Inflammatory macrophage (primary cell): ENCODE measurements at regions not wholly inside any gene's neighbourhood (a gene's known extent, or its start where the extent isn't known, plus 50 kb on each side); places are given as distances from the start of the nearest gene placed in this dataset.

ENCODE experiments used
- DNase-seq, 2 donors: peaks; one replicate each; pipeline ENCODE4 v3.0.0-alpha.2; 2020 to 2022

DNA sequence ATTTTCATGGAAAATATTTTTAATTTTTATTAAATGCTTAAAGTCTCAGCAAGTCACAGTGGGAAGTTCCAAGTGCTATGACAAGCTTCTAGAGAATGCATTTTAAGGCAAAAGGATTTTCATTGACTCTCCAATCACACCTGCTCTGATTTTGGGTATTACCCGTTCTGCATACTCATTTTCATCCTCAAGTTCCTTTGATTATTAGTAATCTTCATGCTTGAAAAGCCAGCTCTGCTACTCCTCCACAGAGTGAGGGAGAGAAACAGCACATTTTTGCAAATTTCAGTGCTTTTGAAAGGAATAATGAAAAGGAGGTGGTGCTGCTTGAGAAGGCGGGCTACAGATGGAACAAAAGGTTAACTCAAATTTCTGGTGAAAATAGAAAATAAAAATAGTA is 450.7 kb downstream of the NSUN3 start:
- DNase-seq, result no peak

DNA sequence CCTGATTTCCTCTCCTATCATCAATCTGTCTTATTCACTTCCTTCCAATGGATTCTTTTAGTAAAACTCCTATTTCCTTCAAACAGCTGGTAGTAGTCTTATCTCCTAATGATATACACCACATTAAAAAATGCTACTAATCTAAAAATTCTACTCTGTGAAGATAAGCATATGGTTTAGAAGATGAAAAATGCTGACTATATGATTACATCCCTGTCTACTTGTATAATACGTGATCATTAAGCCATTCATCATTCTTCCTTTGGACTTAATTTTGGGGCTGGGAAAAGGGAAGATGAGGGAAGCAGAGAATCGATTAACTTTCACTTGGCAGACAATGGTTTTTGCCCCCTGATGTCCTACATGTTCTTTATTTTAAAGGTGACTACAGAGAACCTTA is 453.1 kb downstream of the NSUN3 start:
- DNase-seq, result no peak

- DNase-seq, result no peak
These were observed 457.5 kb downstream of the NSUN3 start for GRCh38 chr3:94520364-94520763.

- DNase-seq, result no peak
These were observed 459.6 kb downstream of the NSUN3 start for GRCh38 chr3:94522488-94522887.

GRCh38 chr3:94524102-94524919 is 461.4 kb downstream of the NSUN3 start:
- no peak for DNase-seq

DNA sequence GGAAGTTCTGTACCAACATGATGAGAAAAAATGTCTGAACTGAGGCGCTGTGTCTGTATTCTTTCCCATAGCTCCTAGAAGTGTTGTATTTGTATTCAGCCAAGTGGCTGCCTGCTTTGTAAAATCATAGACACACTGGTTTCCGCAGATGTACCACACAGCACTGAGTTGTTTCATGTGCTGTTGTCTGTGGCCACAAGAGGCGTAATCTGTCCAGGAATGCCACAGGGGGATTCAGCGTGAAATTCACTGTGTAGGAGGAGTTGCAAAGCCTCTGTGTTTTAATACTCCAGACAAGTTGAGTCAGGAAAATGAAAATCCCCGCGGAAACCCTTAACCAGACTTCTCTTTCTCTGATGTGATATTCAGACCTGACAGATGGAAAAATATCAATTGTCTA is 462.2 kb downstream of the NSUN3 start:
- no peak for DNase-seq

- no peak for DNase-seq
These were observed 467.0 kb downstream of the NSUN3 start for GRCh38 chr3:94529816-94530215.

GRCh38 chr3:94532951-94533350 is 470.1 kb downstream of the NSUN3 start:
- no peak for DNase-seq

DNA sequence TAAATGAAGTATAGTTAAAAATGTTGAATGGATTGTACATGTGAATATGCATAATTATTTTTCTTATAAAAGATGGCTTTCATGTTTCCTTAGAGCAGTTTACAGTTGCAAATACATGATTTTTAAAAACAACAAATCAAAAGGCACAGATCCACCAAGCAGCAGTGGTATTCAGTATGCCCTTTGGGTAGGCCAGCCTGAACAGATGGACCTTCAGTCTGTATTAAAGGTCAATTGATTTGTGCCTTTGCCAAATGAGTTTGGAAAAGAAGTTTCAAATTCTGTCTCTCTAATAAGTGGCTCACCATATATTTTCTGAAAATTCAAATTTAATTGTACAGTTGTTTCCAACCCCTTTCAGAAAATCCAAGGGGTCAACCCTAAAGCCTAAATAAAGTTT is 477.1 kb downstream of the NSUN3 start:
- DNase-seq, result no peak

DNA sequence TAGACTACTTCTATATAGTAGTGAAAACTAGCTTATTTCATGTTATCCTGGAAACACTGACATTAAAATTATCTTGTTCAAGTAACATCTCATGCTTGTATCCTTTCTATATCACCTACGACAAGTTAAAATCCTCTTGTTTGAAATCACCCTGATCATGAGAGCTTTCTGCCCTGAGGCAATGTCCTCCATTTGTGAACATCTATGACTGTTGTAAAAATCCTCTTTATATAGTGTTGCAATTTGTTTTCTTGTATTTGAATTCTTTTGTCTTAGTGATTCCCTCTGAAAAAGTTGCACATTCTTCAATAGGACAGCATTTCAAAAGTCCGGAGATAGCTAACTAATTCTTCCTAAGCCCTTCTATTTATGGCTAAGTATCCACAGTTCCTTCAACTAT is 480.3 kb downstream of the NSUN3 start:
- DNase-seq, result no peak

GRCh38 chr3:94544131-94544789 is 481.4 kb downstream of the NSUN3 start:
- no peak for DNase-seq

DNA sequence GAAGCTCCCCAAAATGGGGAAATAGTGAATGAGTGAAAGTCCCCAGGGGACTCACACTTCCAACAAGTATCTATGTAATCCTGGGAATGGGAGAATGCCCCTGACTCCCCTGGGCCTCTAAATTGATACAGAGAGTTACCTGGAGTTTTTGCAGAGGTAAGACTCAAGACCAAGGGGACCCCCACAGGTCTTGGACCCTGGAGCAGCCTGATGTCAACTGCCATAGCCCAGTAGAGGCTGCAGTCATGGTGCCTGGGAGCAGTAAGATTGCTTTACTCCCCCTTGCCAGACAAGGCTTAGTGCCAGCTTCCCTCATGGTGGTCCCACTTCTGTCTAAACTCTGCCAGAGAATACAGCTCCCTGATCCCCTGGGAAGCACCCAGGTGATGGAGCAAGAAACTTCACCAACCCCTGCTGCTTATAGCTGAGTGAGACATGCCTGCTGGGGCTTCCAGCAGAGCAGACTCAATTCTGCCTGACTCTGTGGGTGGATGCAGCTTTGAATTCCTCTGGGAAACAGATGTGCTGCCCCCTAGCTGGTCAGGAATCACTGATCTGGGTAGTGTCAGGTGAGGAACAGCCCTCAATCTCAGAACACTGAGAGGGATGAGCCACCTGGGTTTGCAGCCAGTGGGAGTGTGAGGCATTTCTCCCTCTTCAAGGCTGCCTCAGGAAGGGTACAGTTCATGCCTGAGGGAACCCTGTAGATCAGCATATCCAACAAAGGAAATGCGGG is 485.9 kb downstream of the NSUN3 start:
- DNase-seq, result no peak

- DNase-seq, result no peak
These were observed 498.2 kb downstream of the NSUN3 start for GRCh38 chr3:94561094-94561493.

DNA sequence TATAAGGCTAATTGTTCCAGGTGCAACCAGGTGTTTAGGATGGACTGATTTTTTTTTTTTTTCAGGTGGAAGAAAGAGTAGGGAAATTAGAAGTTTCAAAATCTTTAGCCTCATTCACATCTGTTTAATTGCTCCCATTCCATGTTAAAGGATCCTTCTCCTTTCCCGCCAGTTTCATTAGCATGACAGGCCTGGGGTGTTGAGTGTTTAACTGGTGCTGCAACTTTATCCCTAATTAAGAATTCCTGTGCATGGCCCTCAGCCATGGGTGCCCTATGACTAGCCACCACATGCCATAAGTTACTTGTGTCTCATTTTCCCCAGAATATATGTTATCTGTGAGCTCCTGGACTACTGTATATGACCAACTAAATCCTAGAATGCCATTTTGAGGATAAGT is 501.4 kb downstream of the NSUN3 start:
- DNase-seq, result no peak

- DNase-seq, result no peak
These were observed 505.2 kb downstream of the NSUN3 start for GRCh38 chr3:94568041-94568440.

GRCh38 chr3:94573337-94573736 is 510.5 kb downstream of the NSUN3 start:
- DNase-seq, result no peak

DNA sequence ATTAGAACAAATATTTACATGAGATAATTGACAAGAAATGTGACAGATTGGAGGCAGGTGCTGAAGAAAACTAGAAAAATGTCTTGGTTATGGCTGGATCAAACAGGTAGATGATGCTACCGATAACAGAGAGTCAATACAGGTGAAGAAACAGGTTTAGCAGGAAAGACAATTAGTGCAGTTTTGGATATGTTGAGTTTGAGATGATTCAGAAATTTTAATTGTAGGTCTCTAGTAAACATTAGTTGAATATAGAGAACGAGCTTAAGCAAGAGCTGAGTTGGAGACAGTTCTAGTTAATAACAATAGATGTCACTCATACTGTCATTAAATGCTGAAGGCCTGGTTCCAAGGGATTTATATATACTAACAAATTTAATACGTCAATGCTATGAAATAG is 524.4 kb downstream of the NSUN3 start:
- no peak for DNase-seq

DNA sequence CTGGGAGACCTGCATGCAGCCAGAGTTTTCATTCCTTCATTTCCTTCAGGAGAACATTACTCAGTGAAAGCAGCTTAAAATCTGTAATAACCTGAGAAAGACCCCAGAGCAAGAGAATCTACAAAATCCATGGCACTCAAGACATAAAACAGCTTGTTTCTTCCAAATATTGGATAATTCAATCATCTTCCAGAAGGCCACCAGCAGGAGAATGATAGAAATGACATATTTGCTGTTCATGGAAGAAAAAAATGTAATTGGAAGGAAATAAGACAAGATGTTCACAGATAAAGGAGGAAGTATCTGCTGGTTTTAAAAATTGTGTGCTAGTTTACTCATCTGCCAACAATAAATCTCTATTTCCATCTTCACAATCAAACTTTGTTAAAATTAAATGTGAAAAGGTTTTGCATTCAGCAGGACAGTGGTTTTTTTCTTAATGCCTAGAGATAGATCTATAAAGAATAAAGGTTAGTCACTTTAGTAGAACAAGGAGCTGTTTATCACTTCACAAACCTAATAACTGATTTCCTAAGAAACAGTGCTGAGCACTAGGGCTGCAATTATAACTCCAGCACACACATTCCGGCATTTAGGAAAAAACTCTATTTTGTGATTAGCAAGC is 530.8 kb downstream of the NSUN3 start:
- no peak for DNase-seq

DNA sequence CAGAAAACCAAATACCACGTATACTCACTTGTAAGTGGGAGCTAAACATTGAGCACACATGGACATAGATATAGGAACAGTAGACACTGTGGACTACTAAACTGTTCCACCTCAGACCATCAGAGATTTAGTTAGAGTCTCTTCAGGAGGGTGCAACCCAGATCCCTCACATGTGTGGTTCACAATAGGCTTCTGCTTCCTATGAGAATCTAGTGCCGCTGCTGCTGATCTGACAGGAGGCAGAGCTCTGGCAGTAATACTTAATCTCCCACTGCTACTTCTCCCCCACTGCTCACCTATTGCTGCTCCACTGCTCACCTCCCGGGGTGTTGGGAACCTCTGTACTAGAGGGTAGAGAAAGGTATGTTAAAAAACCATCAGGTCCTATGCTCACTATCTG is 533.3 kb downstream of the NSUN3 start:
- no peak for DNase-seq

- no peak for DNase-seq
These were observed 534.2 kb downstream of the NSUN3 start for GRCh38 chr3:94596887-94597566.

DNA sequence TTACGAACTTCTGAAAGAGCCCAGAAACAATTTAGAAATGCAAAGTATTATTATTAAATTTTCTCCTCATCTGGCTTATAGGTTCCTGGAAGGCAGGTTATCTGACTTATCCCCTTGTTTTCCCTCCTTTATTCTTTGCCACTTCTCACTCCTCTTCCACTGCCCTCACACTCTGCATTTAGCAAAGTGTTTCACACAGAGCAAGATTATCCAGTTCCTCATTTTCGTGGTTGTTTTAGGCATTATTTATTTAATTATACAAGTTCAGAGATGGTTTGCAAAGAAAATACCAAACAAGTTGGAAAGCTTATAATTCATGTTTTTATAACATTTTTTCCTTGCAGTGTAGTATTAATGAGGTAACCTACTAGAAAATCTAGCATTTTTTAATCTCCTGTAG is 544.9 kb downstream of the NSUN3 start:
- DNase-seq, result no peak

GRCh38 chr3:94609908-94610307 is 547.0 kb downstream of the NSUN3 start:
- no peak for DNase-seq

DNA sequence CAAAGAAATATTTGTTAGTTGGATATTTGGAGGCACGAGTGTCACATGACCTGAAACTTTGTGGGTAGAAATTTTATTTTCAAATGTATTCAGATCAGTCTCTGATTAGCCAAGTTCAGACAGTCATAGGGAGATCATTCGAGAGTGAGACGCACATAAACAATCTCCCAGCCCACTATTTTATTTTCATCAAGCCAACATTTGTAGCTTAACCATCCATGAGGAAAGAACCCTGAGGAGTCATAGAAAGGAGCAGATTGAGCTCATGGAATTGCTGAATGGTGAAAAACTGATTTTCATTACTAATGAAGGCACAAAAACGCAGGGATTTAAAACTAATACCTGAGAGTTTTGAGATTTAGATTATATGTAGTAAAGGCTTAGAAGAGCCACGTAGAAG is 548.7 kb downstream of the NSUN3 start:
- no peak for DNase-seq
